Left ventricle myocardium inferior (tissue), 1 donor: ENCODE measurements at regions not wholly inside any gene's neighbourhood (a gene's known extent, or its start where the extent isn't known, plus 50 kb on each side); places are given as distances from the start of the nearest gene placed in this dataset.

Experiments
- DNase-seq: peaks from one replicate; pipeline ENCODE4 v3.0.0-alpha.2; 2020
- H3K27ac ChIP-seq: fragments of 200-600 bp; replicated peaks from 2 replicates; pipeline ENCODE4 v1.8.0; 2021
- H3K27me3 ChIP-seq: fragments of 200-600 bp; 2 replicates; pipeline ENCODE4 v1.8.0; 2021; ENCODE audit warnings: low read depth
- H3K36me3 ChIP-seq: fragments of 200-600 bp; 2 replicates; pipeline ENCODE4 v1.8.0; 2021
- H3K4me1 ChIP-seq: fragments of 200-600 bp; 2 replicates; pipeline ENCODE4 v1.8.0; 2021
- H3K4me3 ChIP-seq: fragments of 200-600 bp; 2 replicates; pipeline ENCODE4 v1.8.0; 2021; ENCODE audit warnings: mild to moderate bottlenecking, moderate library complexity
- H3K9me3 ChIP-seq: fragments of 200-600 bp; replicated peaks from 2 replicates; pipeline ENCODE4 v1.8.0; 2021
- CTCF ChIP-seq: fragments of 200-600 bp; IDR thresholded peaks from 2 replicates; pipeline ENCODE4 v1.8.0; 2021; ENCODE audit warnings: antibody characterized with exemption, mild to moderate bottlenecking, borderline replicate concordance
- intact Hi-C: fragments of 100-400 bp; cut with micrococcal nuclease; formaldehyde crosslinking; loops from one replicate; pipeline ENCODE4 v1.11.0; 2022
- donor health status: DM: no; HTN: yes; CAD: no; lungs with severe emphysema.

DNA sequence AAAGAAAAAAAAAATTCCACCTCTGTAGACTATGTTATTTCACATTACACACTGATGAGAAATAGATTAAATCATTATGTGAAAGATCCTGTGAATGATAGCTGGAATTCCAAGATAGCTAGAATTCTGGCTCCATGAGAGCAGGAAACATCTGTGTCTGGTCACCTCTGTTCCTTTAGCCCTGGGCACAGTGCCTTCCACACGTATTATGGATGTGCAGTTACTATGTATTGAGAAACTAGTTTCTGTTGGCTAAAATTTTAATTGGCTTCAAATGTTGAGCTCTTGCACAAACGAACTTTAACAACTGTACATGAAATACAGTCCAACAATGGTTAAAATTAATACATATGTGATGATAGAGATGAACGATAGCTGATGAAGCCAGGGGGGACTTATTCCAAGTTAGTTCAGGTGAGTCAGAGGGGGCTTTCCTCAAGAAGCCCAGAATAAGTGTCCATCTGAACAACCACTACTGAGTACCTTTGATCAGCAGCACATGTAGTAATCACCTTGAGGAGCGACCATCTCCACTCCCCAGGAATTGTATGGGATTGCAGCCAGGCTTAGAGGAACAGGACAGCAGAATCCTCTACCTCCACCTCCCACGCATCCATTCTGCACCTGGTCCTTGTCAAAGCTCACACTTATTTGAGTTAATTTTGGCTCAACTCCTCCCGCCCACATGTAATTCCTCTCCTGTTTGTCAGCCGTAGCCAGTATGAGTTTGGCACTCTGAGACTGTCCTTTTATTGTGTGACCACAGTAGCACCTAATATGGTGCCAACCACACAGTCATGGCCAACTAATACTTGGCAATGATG, 68.6 kb downstream of the NABP1 start:
- no peak overlapping the region for H3K4me3 ChIP-seq
- H3K27me3 ChIP-seq, result no peaks in the 10 kb centered on the region
- DNase-seq, result no peak
- H3K27ac ChIP-seq, result no peak overlapping the region
- H3K4me1 ChIP-seq, result no peaks in the 10 kb centered on the region
- no peaks in the 10 kb centered on the region for H3K9me3 ChIP-seq
- no peaks in the 10 kb centered on the region for H3K36me3 ChIP-seq
- TF ChIP-seq CTCF, result no peak
- intact Hi-C loops, result no loop called here

DNA sequence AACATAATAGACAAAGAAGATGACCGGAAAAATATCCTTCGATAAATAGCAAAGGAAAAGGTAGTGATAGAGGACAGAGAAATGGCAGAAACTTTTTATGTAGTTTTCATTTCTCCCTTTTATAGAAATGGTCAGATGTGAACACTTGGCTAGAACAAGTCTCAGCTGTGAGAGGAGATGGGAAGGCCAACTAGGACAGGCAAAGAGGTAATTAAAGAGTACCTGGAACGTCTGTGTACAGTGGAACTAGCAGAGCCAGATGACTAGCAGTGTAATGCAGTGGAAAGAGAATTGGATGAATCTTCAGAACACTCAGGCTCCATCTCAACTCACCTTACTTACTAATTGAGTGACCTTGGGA, 69.2 kb downstream of the NABP1 start:
- TF ChIP-seq CTCF, result no peak
- no peak overlapping the region for H3K4me3 ChIP-seq
- DNase-seq, result no peak
- H3K36me3 ChIP-seq, result no peaks in the 10 kb centered on the region
- no peak overlapping the region for H3K27ac ChIP-seq
- intact Hi-C loops, result no loop called here
- H3K4me1 ChIP-seq, result no peaks in the 10 kb centered on the region
- H3K27me3 ChIP-seq, result no peaks in the 10 kb centered on the region
- no peaks in the 10 kb centered on the region for H3K9me3 ChIP-seq

GRCh38 chr2:191748059-191748461, 70.1 kb downstream of the NABP1 start:
- Histone ChIP-seq H3K9me3 (no peaks in the 10 kb centered on the region), H3K4me3 (no peak overlapping the region), H3K27me3 (no peaks in the 10 kb centered on the region), H3K4me1 (no peaks in the 10 kb centered on the region), H3K27ac (no peak overlapping the region), H3K36me3 (no peaks in the 10 kb centered on the region)
- TF ChIP-seq CTCF, result no peak
- DNase-seq, result no peak
- intact Hi-C loops, result no loop called here

GRCh38 chr2:191748528-191749180, 70.7 kb downstream of the NABP1 start:
- Histone ChIP-seq H3K4me3 (no peak overlapping the region), H3K27ac (no peak overlapping the region), H3K9me3 (no peaks in the 10 kb centered on the region), H3K4me1 (no peaks in the 10 kb centered on the region), H3K27me3 (no peaks in the 10 kb centered on the region), H3K36me3 (no peaks in the 10 kb centered on the region)
- TF ChIP-seq CTCF, result no peak
- intact Hi-C loops, result no loop called here
- no peak for DNase-seq

DNA sequence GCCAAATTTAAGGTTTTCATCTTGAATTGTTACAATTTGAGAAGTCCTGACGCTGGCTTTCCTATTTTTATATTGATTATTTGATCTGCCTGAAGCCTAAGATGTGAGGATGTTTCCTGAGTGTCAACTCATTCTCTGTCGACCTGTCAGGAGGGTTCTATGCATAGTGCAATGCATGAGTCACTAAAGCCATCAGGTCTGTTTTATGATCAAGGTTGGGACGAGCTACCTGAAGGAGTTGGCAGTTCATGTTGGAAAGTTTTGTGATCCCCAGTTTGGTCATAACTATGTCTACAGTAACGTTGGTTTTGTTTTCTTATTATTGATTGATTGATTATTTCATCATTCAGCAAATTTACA, 71.2 kb downstream of the NABP1 start:
- DNase-seq, result no peak
- H3K36me3 ChIP-seq, result no peaks in the 10 kb centered on the region
- no peak overlapping the region for H3K27ac ChIP-seq
- no peaks in the 10 kb centered on the region for H3K9me3 ChIP-seq
- no peak overlapping the region for H3K4me3 ChIP-seq
- intact Hi-C loops, result no loop called here
- TF ChIP-seq CTCF, result no peak
- no peaks in the 10 kb centered on the region for H3K27me3 ChIP-seq
- no peaks in the 10 kb centered on the region for H3K4me1 ChIP-seq
